GM04503 (cell line): ENCODE measurements at regions not wholly inside any gene's neighbourhood (a gene's known extent, or its start where the extent isn't known, plus 50 kb on each side); places are given as distances from the start of the nearest gene placed in this dataset.

Experiments
- DNase-seq: peaks from one replicate; pipeline ENCODE4 v3.0.0-alpha.2; 2012; ENCODE audit warnings: low read depth

GRCh38 chr16:51474414-51475091 is 323.5 kb upstream of the SALL1 start:
- no peak for DNase-seq

GRCh38 chr16:51473091-51473490 is 322.0 kb upstream of the SALL1 start:
- DNase-seq = no peak

- no peak for DNase-seq
Observed at GRCh38 chr16:51470492-51470891, 319.4 kb upstream of the SALL1 start.

GRCh38 chr16:51464996-51465395 is 313.9 kb upstream of the SALL1 start:
- peak; percentile 60 for DNase-seq

- no peak for DNase-seq
Observed at GRCh38 chr16:51461255-51461654, 310.2 kb upstream of the SALL1 start.

- DNase-seq = no peak
Observed at GRCh38 chr16:51458356-51459140, 307.5 kb upstream of the SALL1 start.

GRCh38 chr16:51457775-51458174 is 306.7 kb upstream of the SALL1 start:
- no peak for DNase-seq

- DNase-seq = no peak
Observed at GRCh38 chr16:51455398-51455797, 304.3 kb upstream of the SALL1 start.

GRCh38 chr16:51453251-51453650 is 302.2 kb upstream of the SALL1 start:
- no peak for DNase-seq

GRCh38 chr16:51450909-51451308 is 299.8 kb upstream of the SALL1 start:
- no peak for DNase-seq

GRCh38 chr16:51450376-51450775 is 299.3 kb upstream of the SALL1 start:
- no peak for DNase-seq

GRCh38 chr16:51449441-51449840 is 298.4 kb upstream of the SALL1 start:
- no peak for DNase-seq

GRCh38 chr16:51445250-51445649 is 294.2 kb upstream of the SALL1 start:
- no peak for DNase-seq

- DNase-seq = no peak
Observed at GRCh38 chr16:51443934-51444333, 292.9 kb upstream of the SALL1 start.

GRCh38 chr16:51442141-51442870 is 291.2 kb upstream of the SALL1 start:
- no peak for DNase-seq

GRCh38 chr16:51440131-51440889 is 289.2 kb upstream of the SALL1 start:
- no peak for DNase-seq

- DNase-seq = no peak
Observed at GRCh38 chr16:51439271-51439670, 288.2 kb upstream of the SALL1 start.

- DNase-seq = no peak
Observed at GRCh38 chr16:51436742-51437141, 285.7 kb upstream of the SALL1 start.

- DNase-seq = no peak
Observed at GRCh38 chr16:51434567-51435198, 283.6 kb upstream of the SALL1 start.

GRCh38 chr16:51433599-51433998 is 282.5 kb upstream of the SALL1 start:
- no peak for DNase-seq

GRCh38 chr16:51431517-51432241 is 280.6 kb upstream of the SALL1 start:
- DNase-seq = peak; percentile 97
